ENCODE measurements at regions not wholly inside any gene's neighbourhood (a gene's known extent, or its start where the extent isn't known, plus 50 kb on each side); places are given as distances from the start of the nearest gene placed in this dataset.

GRCh38 chr5:77157732-77158532, 52.5 kb upstream of the PDE8B start:
- DNase-seq (ENCODE audit: low read depth) = no peak

GRCh38 chr5:77156379-77156778, 54.1 kb upstream of the PDE8B start:
- no peak for DNase-seq (ENCODE audit: low read depth)

GRCh38 chr5:77155179-77155785, 55.2 kb upstream of the PDE8B start:
- DNase-seq (ENCODE audit: low read depth) = no peak

GRCh38 chr5:77152441-77152840, 58.0 kb upstream of the PDE8B start:
- DNase-seq (ENCODE audit: low read depth) = no peak

- no peak for DNase-seq (ENCODE audit: low read depth)
These were observed 59.0 kb upstream of the PDE8B start for GRCh38 chr5:77151501-77151900.

GRCh38 chr5:77146896-77147295, 59.8 kb upstream of the ZBED3 start:
- DNase-seq (ENCODE audit: low read depth) = no peak

- no peak for DNase-seq (ENCODE audit: low read depth)
These were observed 58.6 kb upstream of the ZBED3 start for GRCh38 chr5:77145666-77146065.

GRCh38 chr5:77144837-77145139, 57.7 kb upstream of the ZBED3 start:
- DNase-seq (ENCODE audit: low read depth) = no peak

GRCh38 chr5:77143998-77144836, 57.1 kb upstream of the ZBED3 start:
- DNase-seq (ENCODE audit: low read depth) = peak; percentile 30

- no peak for DNase-seq (ENCODE audit: low read depth)
These were observed 53.3 kb upstream of the ZBED3 start for GRCh38 chr5:77140350-77140749.

GRCh38 chr5:77139001-77139400, 51.9 kb upstream of the ZBED3 start:
- peak; percentile 3 for DNase-seq (ENCODE audit: low read depth)

All from CMK (cell line).